Sigmoid colon (tissue), 6 donors: ENCODE measurements at regions not wholly inside any gene's neighbourhood (a gene's known extent, or its start where the extent isn't known, plus 50 kb on each side); places are given as distances from the start of the nearest gene placed in this dataset.

Experiments
- DNase-seq: peaks from one replicate; pipeline ENCODE4 v3.0.0-alpha.2; 2019
- H3K27ac ChIP-seq, 4 donors: fragments of 200-600 bp; sonication (generic); one replicate each; pipeline ENCODE4 v1.5.1; 2016 to 2019; ENCODE audit warnings: mild to moderate bottlenecking in 1 of 4
- H3K27me3 ChIP-seq, 3 donors: fragments of 200-600 bp; sonication (generic); one replicate each; pipeline ENCODE4 v1.5.1; 2019; ENCODE audit warnings: mild to moderate bottlenecking in 1 of 3
- H3K36me3 ChIP-seq, 4 donors: fragments of 200-600 bp; sonication (generic); one replicate each; pipeline ENCODE4 v1.5.1; 2016 to 2019
- H3K4me1 ChIP-seq, 4 donors: fragments of 200-600 bp; sonication (generic); one replicate each; pipeline ENCODE4 v1.5.1; 2017 to 2019
- H3K4me3 ChIP-seq, 4 donors: fragments of 200-600 bp; sonication (generic); one replicate each; pipeline ENCODE4 v1.5.1; 2017 to 2019; ENCODE audit warnings: mild to moderate bottlenecking in 2 of 4, moderate library complexity in 1 of 4
- H3K9me3 ChIP-seq, 4 donors: fragments of 200-600 bp in 3 of 4; sonication (generic) in 3 of 4; one replicate each; pipeline versions ENCODE4 v1.5.1 to v1.6.1; 2013 to 2019
- CTCF ChIP-seq, 4 experiments: fragments of 450-650 bp in 3 of 4; fragments of 200-600 bp in 1 of 4; IDR thresholded peaks; one replicate each; pipeline ENCODE4 v1.5.1; 2016 to 2019; ENCODE audit warnings: antibody characterized with exemption in 4 of 4, mild to moderate bottlenecking in 3 of 4, moderate library complexity in 2 of 4
- EP300 ChIP-seq, 4 donors: sonication (generic); formaldehyde crosslinking; IDR thresholded peaks; one replicate each; pipeline ENCODE4 v1.6.1; 2017; ENCODE audit warnings: antibody characterized with exemption in 4 of 4
- POLR2A ChIP-seq, 2 donors: fragments of 450-650 bp; IDR thresholded peaks; one replicate each; pipeline ENCODE4 v1.6.1; 2016; ENCODE audit warnings: antibody characterized with exemption in 2 of 2, mild to moderate bottlenecking in 2 of 2, moderate library complexity in 2 of 2
- POLR2AphosphoS5 ChIP-seq, 4 donors: sonication (generic); formaldehyde crosslinking; IDR thresholded peaks; one replicate each; pipeline ENCODE4 v1.6.1; 2017; ENCODE audit warnings: antibody characterized with exemption in 4 of 4
- WGBS, 2 donors: extraction: QIAGEN DNeasy Blood & Tissue Kit; methylation state at CpG; one replicate each; pipeline ENCODE4 v1.1.7; 2013; 5-methylcytosine and 5-hydroxymethylcytosine counted together
- intact Hi-C: fragments of 100-400 bp; cut with DNase I; formaldehyde crosslinking; loops from one replicate; pipeline ENCODE4 v1.15.1; 2023
- donor health status: healthy with polysubstance abuse.
- donor health status: healthy.

- WGBS, 2 donors, result 89 to 94% methylated on average over 3 of the region's 3 CpGs
- H3K27ac ChIP-seq, result peak overlapping the region in 2 of 4 donors; percentile 96 to 97
- TF ChIP-seq CTCF (IDR thresholded peaks at IDR 0.05) (no peak), EP300 (IDR thresholded peaks at IDR 0.05) (no peak)
Measured at GRCh38 chr10:29846881-29847280, 212.1 kb upstream of the SVIL start.

GRCh38 chr10:29845166-29845565 lies 210.4 kb upstream of the SVIL start:
- no peak for TF ChIP-seq EP300 (IDR thresholded peaks at IDR 0.05)
- no peak for TF ChIP-seq CTCF (IDR thresholded peaks at IDR 0.05)
- TF ChIP-seq POLR2A (IDR thresholded peaks at IDR 0.05), result no peak
- TF ChIP-seq POLR2AphosphoS5 (IDR thresholded peaks at IDR 0.05), result no peak
- Histone ChIP-seq H3K36me3 (no peaks in the 10 kb centered on the region), H3K27me3 (no peaks in the 10 kb centered on the region), H3K27ac (peak overlapping the region in 3 of 4 donors; percentile 96 to 97 (median 96)), H3K9me3 (no peaks in the 10 kb centered on the region), H3K4me3 (no peak overlapping the region), H3K4me1 (peaks cover 0 to 61% (median 43%) of the 10 kb centered on the region in 4 donors)
- intact Hi-C loops, result no loop called here
- 97 to 100% methylated on average over 1 of the region's 1 CpG for WGBS, 2 donors
- no peak for DNase-seq

More at GRCh38 chr10:29846881-29847280, 212.1 kb upstream of the SVIL start:
- no peak for DNase-seq
- Histone ChIP-seq H3K4me3 (no peak overlapping the region), H3K4me1 (peaks cover 0 to 52% (median 34%) of the 10 kb centered on the region in 4 donors), H3K9me3 (no peaks in the 10 kb centered on the region), H3K27me3 (no peaks in the 10 kb centered on the region), H3K36me3 (no peaks in the 10 kb centered on the region)
- intact Hi-C loops, result no loop called here

- peaks cover 0 to 63% (median 46%) of the 10 kb centered on the region in 4 donors for H3K4me1 ChIP-seq
- H3K27me3 ChIP-seq, result no peaks in the 10 kb centered on the region
- H3K27ac ChIP-seq, result peak overlapping the region; percentile 88 to 97 (median 96)
- TF ChIP-seq EP300 (IDR thresholded peaks at IDR 0.05), result peak; percentile 91 to 98 (median 95)
- peak; percentile 91 to 96 (median 94) for TF ChIP-seq POLR2AphosphoS5 (IDR thresholded peaks at IDR 0.05)
- peak; percentile 62 to 73 for TF ChIP-seq POLR2A (IDR thresholded peaks at IDR 0.05)
- no peak for TF ChIP-seq CTCF (IDR thresholded peaks at IDR 0.05)
- DNase-seq, result peak; percentile 88
- 83 to 90% methylated on average over 5 of the region's 5 CpGs for WGBS, 2 donors
- H3K9me3 ChIP-seq, result no peaks in the 10 kb centered on the region
- intact Hi-C loops, result loop anchor here (2.0 kb wide), 1 partner anchor 112 kb away; no protein-coding TSS in a partner anchor
- H3K4me3 ChIP-seq, result peak overlapping the region; percentile 27 to 46 (median 36)
- H3K36me3 ChIP-seq, result no peaks in the 10 kb centered on the region
Measured at GRCh38 chr10:29843143-29843542, 208.4 kb upstream of the SVIL start.

- no peaks in the 10 kb centered on the region for H3K36me3 ChIP-seq
- intact Hi-C loops, result loop anchor here (2.0 kb wide), 1 partner anchor 111 kb away; no protein-coding TSS in a partner anchor
- H3K9me3 ChIP-seq, result no peaks in the 10 kb centered on the region
- H3K4me1 ChIP-seq, result peaks cover 0 to 74% (median 53%) of the 10 kb centered on the region in 4 donors
- H3K27me3 ChIP-seq, result no peaks in the 10 kb centered on the region
- WGBS, 2 donors, result 61 to 69% methylated on average over 16 of the region's 16 CpGs
- TF ChIP-seq POLR2AphosphoS5 (IDR thresholded peaks at IDR 0.05) (peak; percentile 91 to 95 (median 93)), EP300 (IDR thresholded peaks at IDR 0.05) (peak; percentile 88 to 99 (median 96)), POLR2A (IDR thresholded peaks at IDR 0.05) (peak; percentile 16 to 46), CTCF (IDR thresholded peaks at IDR 0.05) (no peak)
- H3K4me3 ChIP-seq, result peak overlapping the region; percentile 27 to 46 (median 36)
- H3K27ac ChIP-seq, result peak overlapping the region; percentile 88 to 97 (median 96)
- peak; percentile 96 for DNase-seq
Measured at GRCh38 chr10:29841724-29842649, 207.2 kb upstream of the SVIL start.
